ENCODE measurements at regions not wholly inside any gene's neighbourhood (a gene's known extent, or its start where the extent isn't known, plus 50 kb on each side); places are given as distances from the start of the nearest gene placed in this dataset.

GRCh38 chr10:118395947-118396346 lies 53.8 kb upstream of the FAM204A start:
- H3K4me3 ChIP-seq, result no peak overlapping the region
- no peaks in the 10 kb centered on the region for H3K4me1 ChIP-seq
- 78 to 91% (median 82%) methylated on average over 5 of the region's 5 CpGs for WGBS, 3 donors
- H3K36me3 ChIP-seq (ENCODE audit: insufficient read depth in 1 of 2, low read depth in 1 of 2), result no peaks in the 10 kb centered on the region
- H3K9me3 ChIP-seq, result no peaks in the 10 kb centered on the region
- TF ChIP-seq, protein P1, sequence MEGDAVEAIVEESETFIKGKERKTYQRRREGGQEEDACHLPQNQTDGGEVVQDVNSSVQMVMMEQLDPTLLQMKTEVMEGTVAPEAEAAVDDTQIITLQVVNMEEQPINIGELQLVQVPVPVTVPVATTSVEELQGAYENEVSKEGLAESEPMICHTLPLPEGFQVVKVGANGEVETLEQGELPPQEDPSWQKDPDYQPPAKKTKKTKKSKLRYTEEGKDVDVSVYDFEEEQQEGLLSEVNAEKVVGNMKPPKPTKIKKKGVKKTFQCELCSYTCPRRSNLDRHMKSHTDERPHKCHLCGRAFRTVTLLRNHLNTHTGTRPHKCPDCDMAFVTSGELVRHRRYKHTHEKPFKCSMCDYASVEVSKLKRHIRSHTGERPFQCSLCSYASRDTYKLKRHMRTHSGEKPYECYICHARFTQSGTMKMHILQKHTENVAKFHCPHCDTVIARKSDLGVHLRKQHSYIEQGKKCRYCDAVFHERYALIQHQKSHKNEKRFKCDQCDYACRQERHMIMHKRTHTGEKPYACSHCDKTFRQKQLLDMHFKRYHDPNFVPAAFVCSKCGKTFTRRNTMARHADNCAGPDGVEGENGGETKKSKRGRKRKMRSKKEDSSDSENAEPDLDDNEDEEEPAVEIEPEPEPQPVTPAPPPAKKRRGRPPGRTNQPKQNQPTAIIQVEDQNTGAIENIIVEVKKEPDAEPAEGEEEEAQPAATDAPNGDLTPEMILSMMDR (IDR thresholded peaks at IDR 0.05), result no peak
- DNase-seq (no peak), ATAC-seq (no peak)
- no peaks in the 10 kb centered on the region for H3K27me3 ChIP-seq (ENCODE audit: insufficient read depth in 3 of 3, low read length in 2 of 3)
- no peak overlapping the region for H3K27ac ChIP-seq
- intact Hi-C loops (cut with DNase I), result no loop called here

- intact Hi-C loops (cut with DNase I), result no loop called here
- Histone ChIP-seq H3K9me3 (no peaks in the 10 kb centered on the region), H3K27ac (no peak overlapping the region), H3K36me3 (ENCODE audit: insufficient read depth in 1 of 2, low read depth in 1 of 2) (no peaks in the 10 kb centered on the region), H3K4me1 (no peaks in the 10 kb centered on the region), H3K27me3 (ENCODE audit: insufficient read depth in 3 of 3, low read length in 2 of 3) (peaks cover 0 to 4% (median 0%) of the 10 kb centered on the region in 3 donors), H3K4me3 (no peak overlapping the region)
- no peak for ATAC-seq
- DNase-seq, result no peak
- TF ChIP-seq, protein P1 (IDR thresholded peaks at IDR 0.05), result no peak
- 9 to 14% (median 14%) methylated on average over 8 of the region's 8 CpGs for WGBS, 3 donors
These were observed 52.4 kb upstream of the FAM204A start for GRCh38 chr10:118394301-118395200.

DNA sequence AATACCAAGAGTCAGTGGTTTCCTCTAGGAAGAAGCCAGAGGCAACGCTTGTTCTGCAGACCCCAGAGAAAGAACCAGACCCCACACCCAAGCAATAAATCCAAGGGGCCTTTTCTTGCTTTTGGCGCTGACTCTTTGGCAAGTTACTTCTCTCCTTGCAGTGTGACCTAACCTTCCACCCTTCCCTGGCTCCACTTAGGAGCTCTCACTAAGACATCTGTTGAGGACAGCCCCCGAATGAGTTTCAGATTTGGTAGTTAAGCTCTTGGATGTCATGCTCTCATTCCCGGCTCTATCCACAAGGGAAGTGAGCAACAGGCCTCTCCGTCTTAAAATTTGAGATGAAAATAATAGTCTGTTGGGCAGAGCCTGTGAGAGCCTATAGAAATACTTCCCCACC lies 50.6 kb upstream of the FAM204A start:
- no peaks in the 10 kb centered on the region for H3K36me3 ChIP-seq (ENCODE audit: insufficient read depth in 1 of 2, low read depth in 1 of 2)
- intact Hi-C loops (cut with DNase I), result no loop called here
- WGBS, 3 donors, result 20 to 35% (median 26%) methylated on average over 5 of the region's 5 CpGs
- H3K27ac ChIP-seq, result no peak overlapping the region
- TF ChIP-seq, protein P1 (IDR thresholded peaks at IDR 0.05), result no peak
- peaks cover 5% of the 10 kb centered on the region for H3K9me3 ChIP-seq
- no peaks in the 10 kb centered on the region for H3K4me1 ChIP-seq
- no peak overlapping the region for H3K4me3 ChIP-seq
- ATAC-seq (no peak), DNase-seq (no peak)
- peaks cover 0 to 4% (median 0%) of the 10 kb centered on the region in 3 donors for H3K27me3 ChIP-seq (ENCODE audit: insufficient read depth in 3 of 3, low read length in 2 of 3)

Data from psoas muscle (tissue), 7 donors.